HEK293T (cell line): ENCODE measurements at regions not wholly inside any gene's neighbourhood (a gene's known extent, or its start where the extent isn't known, plus 50 kb on each side); places are given as distances from the start of the nearest gene placed in this dataset.
"Not testable (repeated sequence)": the region's sequence is repeated elsewhere in the genome, so short reads cannot be mapped to it uniquely, and the experiment has no call there.

Experiments used
- BHLHE40 ChIP-seq: fragments of 450-650 bp; IDR thresholded peaks from 2 replicates; pipeline ENCODE4 v1.6.1; 2016; ENCODE audit warnings: mild to moderate bottlenecking, moderate library complexity, borderline replicate concordance
- ELF4 ChIP-seq: fragments of 450-650 bp; IDR thresholded peaks from 2 replicates; pipeline ENCODE4 v1.6.1; 2017; ENCODE audit warnings: antibody characterized with exemption

- TF ChIP-seq ELF4, BHLHE40: not testable (repeated sequence)
Measured at GRCh38 chr5:56292874-56293273, 59.7 kb upstream of the ANKRD55 start.
